Dendritic cell treated with granulocyte-macrophage colony-stimulating factor and Interleukin-4, amounts not matched to agents 40 ng/mL and 50 ng/mL, for 4 days (primary cell): ENCODE measurements at regions not wholly inside any gene's neighbourhood (a gene's known extent, or its start where the extent isn't known, plus 50 kb on each side); places are given as distances from the start of the nearest gene placed in this dataset.

Experiments used
- H3K27ac Mint-ChIP-seq: one replicate; pipeline ENCODE4 v1.8.0; 2022; ENCODE audit warnings: mild to moderate bottlenecking, mixed read lengths
- H3K27me3 Mint-ChIP-seq: one replicate; pipeline ENCODE4 v1.8.0; 2022; ENCODE audit warnings: mild to moderate bottlenecking, mixed read lengths
- H3K36me3 Mint-ChIP-seq: one replicate; pipeline ENCODE4 v1.8.0; 2022; ENCODE audit warnings: low read depth, mixed read lengths
- H3K4me1 Mint-ChIP-seq: one replicate; pipeline ENCODE4 v1.8.0; 2022; ENCODE audit warnings: low read depth, mixed read lengths
- H3K4me3 Mint-ChIP-seq: one replicate; pipeline ENCODE4 v1.8.0; 2022; ENCODE audit warnings: mild to moderate bottlenecking, moderate library complexity, mixed read lengths
- H3K9me3 Mint-ChIP-seq: one replicate; pipeline ENCODE4 v1.8.0; 2022; ENCODE audit warnings: mixed read lengths
- intact Hi-C: fragments of 100-400 bp; cut with micrococcal nuclease; formaldehyde crosslinking; loops from one replicate; pipeline ENCODE4 v1.15.0; 2022

GRCh38 chr22:19622061-19622441 lies 92.3 kb upstream of the SEPTIN5 start:
- no peak overlapping the region for H3K4me3 Mint-ChIP-seq
- intact Hi-C loops, result loop anchor here (10.0 kb wide), 1 partner anchor 127 kb away; no protein-coding TSS in a partner anchor
- no peaks in the 10 kb centered on the region for H3K4me1 Mint-ChIP-seq
- H3K27me3 Mint-ChIP-seq, result peaks cover 11% of the 10 kb centered on the region
- H3K36me3 Mint-ChIP-seq, result no peaks in the 10 kb centered on the region
- H3K9me3 Mint-ChIP-seq, result no peaks in the 10 kb centered on the region
- no peak overlapping the region for H3K27ac Mint-ChIP-seq

GRCh38 chr22:19625331-19626041 lies 88.8 kb upstream of the SEPTIN5 start:
- intact Hi-C loops, result loop anchor here (10.0 kb wide), 1 partner anchor 131 kb away; no protein-coding TSS in a partner anchor
- Mint-ChIP-seq H3K27me3 (peaks cover 7% of the 10 kb centered on the region), H3K4me3 (no peak overlapping the region), H3K4me1 (peaks cover 5% of the 10 kb centered on the region), H3K9me3 (no peaks in the 10 kb centered on the region), H3K27ac (no peak overlapping the region), H3K36me3 (no peaks in the 10 kb centered on the region)

GRCh38 chr22:19626042-19626587 lies 88.2 kb upstream of the SEPTIN5 start:
- Mint-ChIP-seq H3K27me3 (peaks cover 10% of the 10 kb centered on the region), H3K4me3 (no peak overlapping the region), H3K4me1 (peaks cover 5% of the 10 kb centered on the region), H3K36me3 (no peaks in the 10 kb centered on the region), H3K27ac (no peak overlapping the region), H3K9me3 (no peaks in the 10 kb centered on the region)
- intact Hi-C loops, result loop anchor here (10.0 kb wide), 1 partner anchor 131 kb away; no protein-coding TSS in a partner anchor

GRCh38 chr22:19626666-19627065 lies 87.6 kb upstream of the SEPTIN5 start:
- Mint-ChIP-seq H3K36me3 (no peaks in the 10 kb centered on the region), H3K9me3 (no peaks in the 10 kb centered on the region), H3K4me3 (no peak overlapping the region), H3K27me3 (peaks cover 8% of the 10 kb centered on the region), H3K4me1 (peaks cover 5% of the 10 kb centered on the region), H3K27ac (no peak overlapping the region)
- intact Hi-C loops, result loop anchor here (10.0 kb wide), 1 partner anchor 132 kb away; no protein-coding TSS in a partner anchor

GRCh38 chr22:19628038-19628776 lies 86.1 kb upstream of the SEPTIN5 start:
- intact Hi-C loops, result loop anchor here (10.0 kb wide), 1 partner anchor 133 kb away; no protein-coding TSS in a partner anchor
- Mint-ChIP-seq H3K27me3 (peaks cover 8% of the 10 kb centered on the region), H3K9me3 (no peaks in the 10 kb centered on the region), H3K36me3 (no peaks in the 10 kb centered on the region), H3K4me3 (no peak overlapping the region), H3K27ac (no peak overlapping the region), H3K4me1 (peaks cover 5% of the 10 kb centered on the region)

- peaks cover 8% of the 10 kb centered on the region for H3K27me3 Mint-ChIP-seq
- no peak overlapping the region for H3K4me3 Mint-ChIP-seq
- H3K4me1 Mint-ChIP-seq, result peaks cover 5% of the 10 kb centered on the region
- no peaks in the 10 kb centered on the region for H3K36me3 Mint-ChIP-seq
- no peaks in the 10 kb centered on the region for H3K9me3 Mint-ChIP-seq
- H3K27ac Mint-ChIP-seq, result no peak overlapping the region
- intact Hi-C loops, result loop anchor here (10.0 kb wide), 1 partner anchor 135 kb away; no protein-coding TSS in a partner anchor
Measured at GRCh38 chr22:19629331-19629719, 85.0 kb upstream of the SEPTIN5 start.

- Mint-ChIP-seq H3K9me3 (no peaks in the 10 kb centered on the region), H3K4me1 (peaks cover 5% of the 10 kb centered on the region), H3K4me3 (no peak overlapping the region), H3K27ac (no peak overlapping the region), H3K36me3 (no peaks in the 10 kb centered on the region), H3K27me3 (peaks cover 8% of the 10 kb centered on the region)
- intact Hi-C loops, result loop anchor here (10.0 kb wide), 1 partner anchor 135 kb away; no protein-coding TSS in a partner anchor
Measured at GRCh38 chr22:19629720-19630419, 84.4 kb upstream of the SEPTIN5 start.

- intact Hi-C loops, result no loop called here
- Mint-ChIP-seq H3K36me3 (no peaks in the 10 kb centered on the region), H3K4me1 (peaks cover 5% of the 10 kb centered on the region), H3K4me3 (no peak overlapping the region), H3K9me3 (no peaks in the 10 kb centered on the region), H3K27ac (no peak overlapping the region), H3K27me3 (peaks cover 8% of the 10 kb centered on the region)
Measured at GRCh38 chr22:19630614-19631013, 83.7 kb upstream of the SEPTIN5 start.

GRCh38 chr22:19631899-19632667 lies 82.2 kb upstream of the SEPTIN5 start:
- H3K27ac Mint-ChIP-seq, result no peak overlapping the region

GRCh38 chr22:19632668-19633148 lies 81.6 kb upstream of the SEPTIN5 start:
- intact Hi-C loops, result no loop called here
- H3K27me3 Mint-ChIP-seq, result peaks cover 8% of the 10 kb centered on the region

More at GRCh38 chr22:19631899-19632667, 82.2 kb upstream of the SEPTIN5 start:
- Mint-ChIP-seq H3K4me1 (peaks cover 5% of the 10 kb centered on the region), H3K9me3 (no peaks in the 10 kb centered on the region), H3K27me3 (peaks cover 8% of the 10 kb centered on the region), H3K4me3 (no peak overlapping the region), H3K36me3 (no peaks in the 10 kb centered on the region)
- intact Hi-C loops, result no loop called here

GRCh38 chr22:19634226-19634975 lies 79.9 kb upstream of the SEPTIN5 start:
- Mint-ChIP-seq H3K4me1 (peaks cover 5% of the 10 kb centered on the region), H3K9me3 (no peaks in the 10 kb centered on the region), H3K4me3 (no peak overlapping the region), H3K36me3 (no peaks in the 10 kb centered on the region), H3K27ac (no peak overlapping the region), H3K27me3 (peaks cover 8% of the 10 kb centered on the region)
- intact Hi-C loops, result no loop called here

More at GRCh38 chr22:19632668-19633148, 81.6 kb upstream of the SEPTIN5 start:
- Mint-ChIP-seq H3K4me1 (peaks cover 5% of the 10 kb centered on the region), H3K27ac (no peak overlapping the region), H3K9me3 (no peaks in the 10 kb centered on the region), H3K4me3 (no peak overlapping the region), H3K36me3 (no peaks in the 10 kb centered on the region)

GRCh38 chr22:19635644-19636043 lies 78.7 kb upstream of the SEPTIN5 start:
- Mint-ChIP-seq H3K9me3 (no peaks in the 10 kb centered on the region), H3K27me3 (peaks cover 6% of the 10 kb centered on the region), H3K27ac (no peak overlapping the region), H3K4me1 (no peaks in the 10 kb centered on the region), H3K4me3 (no peak overlapping the region), H3K36me3 (no peaks in the 10 kb centered on the region)
- intact Hi-C loops, result no loop called here
